Suppressor macrophage treated with lipopolysaccharide for 1 hour (primary cell): ENCODE measurements at regions not wholly inside any gene's neighbourhood (a gene's known extent, or its start where the extent isn't known, plus 50 kb on each side); places are given as distances from the start of the nearest gene placed in this dataset.
A peak's percentile ranks its signal among the peaks of the same experiment; 100 is the strongest.

Experiments used
- DNase-seq, 3 donors: peaks; one replicate each; pipeline ENCODE4 v3.0.0-alpha.2; 2020 to 2022

DNA sequence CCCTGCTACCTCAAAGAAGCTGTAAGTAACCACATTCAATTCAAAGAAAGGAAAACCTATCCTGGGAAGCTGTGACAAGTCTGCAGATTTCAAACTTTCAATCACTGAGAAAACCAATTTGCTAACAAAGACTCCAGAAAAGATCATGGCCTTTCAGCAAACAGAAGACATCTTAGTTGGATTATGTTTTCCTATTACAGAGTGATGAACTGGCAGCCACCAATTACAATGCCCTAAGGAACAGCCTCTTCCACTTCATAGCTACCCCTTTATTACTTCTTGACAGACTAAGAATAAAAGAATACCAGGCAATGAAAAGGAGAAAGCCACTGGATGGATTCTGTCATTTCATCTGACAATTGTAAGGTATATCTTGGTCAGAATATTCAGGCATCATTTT lies 128.2 kb upstream of the RASEF start:
- no peak for DNase-seq

GRCh38 chr9:83189026-83189425 lies 126.1 kb upstream of the RASEF start:
- peak; percentile 54 to 69 (median 57) for DNase-seq

- peak; percentile 56 to 76 (median 69) for DNase-seq
These were observed 125.3 kb upstream of the RASEF start for GRCh38 chr9:83188277-83188676.

DNA sequence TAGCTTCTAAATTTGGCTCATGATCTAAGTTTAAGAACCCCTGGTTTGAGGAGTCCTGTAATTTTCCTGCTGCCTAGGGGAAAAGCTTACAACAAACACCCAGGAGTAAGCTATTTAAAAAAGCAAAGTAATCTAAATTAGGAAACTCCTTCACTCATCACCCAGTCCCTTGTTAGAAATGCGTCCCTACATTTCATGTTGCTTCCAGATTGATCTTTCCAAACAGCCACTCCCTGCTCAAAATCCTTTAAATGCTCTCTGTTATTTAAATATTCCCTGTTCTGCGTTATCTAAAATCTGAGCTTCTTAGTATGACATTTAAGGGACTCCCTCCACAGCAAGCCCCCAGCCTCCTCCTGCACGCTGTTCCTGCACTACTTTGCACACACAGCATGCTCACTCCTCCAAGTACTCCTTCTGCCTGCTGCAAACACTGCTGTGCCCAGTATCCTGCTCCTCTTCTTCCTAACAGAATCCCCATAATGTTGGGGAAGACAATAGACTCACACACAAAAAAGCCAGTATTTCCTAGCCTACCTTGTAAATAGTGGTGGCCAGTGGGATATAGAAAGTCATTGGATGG lies 123.3 kb upstream of the RASEF start:
- DNase-seq, result no peak

- DNase-seq, result no peak
These were observed 122.7 kb upstream of the RASEF start for GRCh38 chr9:83185488-83186154.

GRCh38 chr9:83183621-83184020 lies 120.7 kb upstream of the RASEF start:
- DNase-seq, result no peak

GRCh38 chr9:83182071-83182470 lies 119.1 kb upstream of the RASEF start:
- no peak for DNase-seq

GRCh38 chr9:83178717-83179116 lies 115.8 kb upstream of the RASEF start:
- DNase-seq, result no peak

- DNase-seq, result no peak
These were observed 114.8 kb upstream of the RASEF start for GRCh38 chr9:83177747-83178146.

DNA sequence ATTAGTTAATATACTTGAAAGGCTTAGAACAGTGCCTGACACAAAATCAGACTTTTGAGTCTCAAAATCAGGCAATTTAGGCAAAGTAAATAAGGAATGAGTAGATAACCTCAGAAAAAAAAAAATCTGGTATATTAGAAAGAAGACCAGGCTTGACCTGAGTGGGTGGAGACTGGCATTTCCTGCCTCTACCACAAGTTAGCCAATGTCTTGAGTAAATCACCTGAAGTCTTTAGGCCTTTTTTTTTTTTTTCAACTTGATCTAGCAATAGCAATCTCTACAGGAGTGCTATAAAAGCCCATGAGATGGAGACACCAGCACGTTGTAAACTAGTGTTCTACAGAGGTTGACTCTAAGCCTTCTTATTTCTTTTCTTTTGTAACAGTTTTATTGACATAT lies 104.2 kb upstream of the RASEF start:
- no peak for DNase-seq

DNA sequence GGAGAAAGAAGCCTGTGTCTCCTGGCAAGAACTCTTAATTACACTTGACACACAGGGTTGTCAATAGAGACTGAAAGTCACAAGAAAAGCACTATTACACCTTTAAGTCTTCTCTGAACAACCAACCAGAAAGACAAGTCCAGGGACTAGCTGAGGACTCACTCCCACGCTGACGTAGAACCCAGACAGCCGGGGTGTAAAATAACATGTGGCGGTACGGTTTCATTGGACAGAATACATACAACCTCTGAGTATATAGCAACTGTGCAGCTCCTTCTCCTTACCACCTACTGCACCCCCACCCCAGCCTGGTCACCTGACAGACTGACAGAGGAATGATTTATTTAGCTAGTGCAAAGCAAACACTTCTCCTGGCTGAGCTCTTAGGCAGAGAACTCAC lies 103.4 kb upstream of the RASEF start:
- no peak for DNase-seq

GRCh38 chr9:83155733-83156132 lies 92.8 kb upstream of the RASEF start:
- DNase-seq, result no peak

DNA sequence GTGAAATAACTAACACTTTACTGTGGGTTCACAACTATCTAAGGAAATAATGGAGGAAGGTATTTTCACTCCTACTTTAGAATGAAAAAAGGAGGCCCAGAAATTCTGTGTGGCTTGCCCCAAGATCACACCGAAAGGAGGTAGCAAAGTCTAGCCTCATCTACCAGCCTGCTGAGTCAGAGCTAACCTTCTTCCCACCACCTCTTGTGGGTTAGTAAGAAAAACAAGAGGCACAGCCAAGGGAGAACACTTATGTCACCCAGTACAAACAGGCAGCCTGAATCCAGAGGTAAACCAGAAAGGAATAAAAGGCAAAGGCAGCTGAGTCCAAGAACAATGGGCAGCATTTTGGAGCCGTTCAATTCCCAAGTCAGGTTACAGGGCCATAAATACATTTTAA lies 91.9 kb upstream of the RASEF start:
- no peak for DNase-seq

GRCh38 chr9:83154087-83154736 lies 91.3 kb upstream of the RASEF start:
- DNase-seq, result no peak

GRCh38 chr9:83153030-83153429 lies 90.1 kb upstream of the RASEF start:
- no peak for DNase-seq

- DNase-seq, result no peak
These were observed 88.7 kb upstream of the RASEF start for GRCh38 chr9:83151627-83152137.

GRCh38 chr9:83147315-83148149 lies 84.6 kb upstream of the RASEF start:
- no peak for DNase-seq

DNA sequence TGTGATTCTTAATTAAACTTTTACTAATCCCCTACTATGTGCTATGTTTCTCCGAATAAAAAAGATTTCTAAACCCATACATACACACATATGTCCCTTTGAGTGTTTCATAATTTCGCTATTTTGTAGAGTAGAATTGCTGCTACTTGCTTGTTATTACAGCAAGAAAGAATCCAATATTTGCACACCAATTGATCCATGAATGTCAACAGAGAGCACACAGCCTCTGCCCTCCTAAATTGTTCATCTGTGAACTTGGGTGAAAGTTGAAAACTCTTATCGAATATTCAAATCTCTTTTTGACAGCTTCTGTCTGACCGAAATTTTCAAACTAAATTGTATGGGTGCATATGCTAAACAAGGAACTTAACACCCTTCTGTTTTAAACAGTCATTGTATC lies 83.4 kb upstream of the RASEF start:
- DNase-seq, result no peak

GRCh38 chr9:83144492-83144891 lies 81.5 kb upstream of the RASEF start:
- no peak for DNase-seq

GRCh38 chr9:83142389-83142788 lies 79.4 kb upstream of the RASEF start:
- no peak for DNase-seq

DNA sequence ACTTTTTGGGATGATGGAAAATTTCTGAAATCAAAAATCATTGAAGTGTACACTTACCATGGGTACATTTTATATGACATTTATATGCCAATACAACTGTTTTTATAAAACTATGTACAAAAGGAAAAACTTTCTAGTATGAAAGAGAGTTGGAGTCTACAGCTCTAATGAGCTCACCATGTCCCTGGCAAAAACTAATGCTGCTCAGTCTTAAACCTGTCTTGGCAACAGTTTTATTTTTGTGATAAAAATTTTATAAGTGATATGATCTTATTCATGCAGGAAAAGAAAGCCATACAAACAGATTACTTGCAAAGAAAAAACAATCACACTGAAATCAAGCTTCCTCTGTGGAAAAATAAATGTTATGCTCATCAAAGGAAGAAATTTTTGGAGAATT lies 78.9 kb upstream of the RASEF start:
- no peak for DNase-seq

- no peak for DNase-seq
These were observed 77.1 kb upstream of the RASEF start for GRCh38 chr9:83140061-83140460.

- DNase-seq, result no peak
These were observed 75.6 kb upstream of the RASEF start for GRCh38 chr9:83138422-83139135.
